Fibroblast of pulmonary artery (primary cell): ENCODE measurements at regions not wholly inside any gene's neighbourhood (a gene's known extent, or its start where the extent isn't known, plus 50 kb on each side); places are given as distances from the start of the nearest gene placed in this dataset.

Experiments used
- DNase-seq: peaks from one replicate; pipeline ENCODE4 v3.0.0-alpha.2; 2010; ENCODE audit warnings: low read depth
- H3K4me3 ChIP-seq: replicated peaks from 2 replicates; pipeline ENCODE4 v1.5.1; 2011; ENCODE audit warnings: low read depth, mild to moderate bottlenecking, control low read depth, low read length, moderate library complexity
- TF ChIP-seq, protein P1 (sequence below): IDR thresholded peaks from 2 replicates; pipeline ENCODE4 v1.5.1; 2011; ENCODE audit warnings: mild to moderate bottlenecking, control low read depth, low read length, inconsistent platforms; ENCODE audit errors: missing control alignments

DNA sequence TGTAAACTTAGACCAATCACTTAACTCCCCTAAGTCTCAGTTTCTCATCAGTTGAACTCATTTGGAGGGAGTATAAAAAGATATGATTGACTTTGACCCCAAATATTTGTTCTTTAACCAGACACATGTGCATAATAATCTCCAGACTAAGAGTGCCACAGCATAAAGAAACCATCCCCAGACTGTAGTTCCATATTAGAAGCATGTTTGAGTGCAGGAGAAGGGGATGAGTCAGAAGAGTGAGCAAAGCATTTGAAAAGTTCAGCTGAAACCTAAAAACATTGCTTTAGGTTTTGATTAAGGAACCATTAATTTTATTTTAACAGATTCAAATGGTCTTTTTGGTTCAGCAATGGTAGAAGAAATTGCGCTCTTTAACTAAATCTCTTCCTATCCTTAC lies 654.8 kb downstream of the UTRN start:
- DNase-seq: no peak
- TF ChIP-seq, protein P1, sequence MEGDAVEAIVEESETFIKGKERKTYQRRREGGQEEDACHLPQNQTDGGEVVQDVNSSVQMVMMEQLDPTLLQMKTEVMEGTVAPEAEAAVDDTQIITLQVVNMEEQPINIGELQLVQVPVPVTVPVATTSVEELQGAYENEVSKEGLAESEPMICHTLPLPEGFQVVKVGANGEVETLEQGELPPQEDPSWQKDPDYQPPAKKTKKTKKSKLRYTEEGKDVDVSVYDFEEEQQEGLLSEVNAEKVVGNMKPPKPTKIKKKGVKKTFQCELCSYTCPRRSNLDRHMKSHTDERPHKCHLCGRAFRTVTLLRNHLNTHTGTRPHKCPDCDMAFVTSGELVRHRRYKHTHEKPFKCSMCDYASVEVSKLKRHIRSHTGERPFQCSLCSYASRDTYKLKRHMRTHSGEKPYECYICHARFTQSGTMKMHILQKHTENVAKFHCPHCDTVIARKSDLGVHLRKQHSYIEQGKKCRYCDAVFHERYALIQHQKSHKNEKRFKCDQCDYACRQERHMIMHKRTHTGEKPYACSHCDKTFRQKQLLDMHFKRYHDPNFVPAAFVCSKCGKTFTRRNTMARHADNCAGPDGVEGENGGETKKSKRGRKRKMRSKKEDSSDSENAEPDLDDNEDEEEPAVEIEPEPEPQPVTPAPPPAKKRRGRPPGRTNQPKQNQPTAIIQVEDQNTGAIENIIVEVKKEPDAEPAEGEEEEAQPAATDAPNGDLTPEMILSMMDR: no peak
- H3K4me3 ChIP-seq: no peak overlapping the region

DNA sequence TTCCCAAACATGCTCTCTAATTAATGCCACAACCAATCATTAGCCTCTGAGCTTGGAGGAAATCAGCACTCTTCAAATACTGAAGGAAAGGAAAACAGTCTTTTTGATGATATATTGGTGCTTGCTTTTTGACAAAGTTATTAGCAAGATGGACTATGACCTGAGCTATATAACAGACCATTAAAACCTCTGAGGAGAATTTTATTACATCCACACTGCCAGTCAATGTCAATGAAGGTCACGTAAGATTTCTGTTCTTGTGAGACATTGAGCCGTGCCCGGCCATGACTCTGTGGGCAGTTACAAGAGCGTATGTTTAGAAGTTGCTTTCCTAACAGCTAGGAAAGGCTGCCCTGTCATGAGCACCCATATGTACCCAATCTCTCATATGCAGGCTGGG lies 659.0 kb downstream of the UTRN start:
- H3K4me3 ChIP-seq: no peak overlapping the region
- TF ChIP-seq, protein P1: no peak
- DNase-seq: no peak

DNA sequence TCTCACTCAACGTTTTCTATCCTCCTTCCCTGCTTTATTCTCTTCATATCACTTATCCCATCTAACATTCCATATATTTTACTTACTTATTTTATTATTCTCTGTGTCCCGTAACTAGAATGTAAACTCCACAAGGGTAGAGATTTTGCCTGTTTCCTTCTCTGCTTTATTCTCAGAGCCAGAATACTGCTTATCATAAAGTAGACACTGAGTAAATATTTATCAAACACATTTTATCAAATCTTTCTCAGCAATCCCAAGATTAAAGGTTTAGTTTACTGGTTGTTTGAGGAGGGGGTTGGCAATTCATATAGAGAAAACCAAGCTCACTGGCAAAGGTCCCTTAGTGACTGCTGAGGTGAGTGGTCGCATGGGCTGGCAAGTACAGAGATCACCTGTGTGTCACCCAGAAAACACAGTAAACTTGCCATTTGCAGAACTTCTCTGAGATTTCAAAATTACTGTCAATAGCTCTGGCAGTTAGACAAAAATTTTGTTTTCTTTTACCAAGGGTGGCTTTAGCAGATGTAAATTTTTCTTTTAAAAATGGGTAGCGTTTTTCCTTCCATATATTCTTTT lies 662.4 kb downstream of the UTRN start:
- DNase-seq: no peak
- no peak overlapping the region for H3K4me3 ChIP-seq
- TF ChIP-seq, protein P1: no peak

DNA sequence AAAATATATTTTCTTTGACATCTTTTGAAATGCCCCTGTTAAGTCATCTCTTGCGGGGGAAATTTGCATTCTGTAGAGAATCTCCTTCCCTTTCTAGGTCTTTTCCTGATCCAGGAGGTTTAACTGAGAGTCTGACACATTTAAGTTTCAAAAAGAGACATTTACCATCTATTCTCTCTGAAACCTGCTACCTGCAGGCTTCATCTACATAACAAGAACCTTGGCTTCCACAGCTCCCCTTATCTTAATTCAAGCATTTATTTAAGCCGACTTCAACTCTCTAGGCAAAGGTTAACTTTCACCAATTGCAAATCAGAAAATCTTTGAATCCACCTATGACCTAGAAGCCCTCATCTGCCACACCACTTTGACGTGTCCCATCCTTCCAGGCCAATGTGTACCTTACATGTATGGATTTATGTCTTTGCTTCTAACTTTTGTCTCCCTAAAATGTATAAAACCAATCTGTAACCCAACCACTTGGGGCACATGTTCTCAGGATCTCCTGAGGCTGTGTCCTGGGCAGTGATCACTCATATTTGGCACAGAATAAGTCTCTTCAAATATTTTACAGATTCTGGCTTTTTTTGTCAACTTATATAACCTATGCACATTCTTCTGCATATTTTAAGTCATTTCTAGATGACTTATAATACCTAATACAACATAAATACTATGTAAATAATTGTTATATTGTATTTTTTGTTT lies 666.7 kb downstream of the UTRN start:
- no peak for DNase-seq
- TF ChIP-seq, protein P1: no peak
- H3K4me3 ChIP-seq: no peak overlapping the region

DNA sequence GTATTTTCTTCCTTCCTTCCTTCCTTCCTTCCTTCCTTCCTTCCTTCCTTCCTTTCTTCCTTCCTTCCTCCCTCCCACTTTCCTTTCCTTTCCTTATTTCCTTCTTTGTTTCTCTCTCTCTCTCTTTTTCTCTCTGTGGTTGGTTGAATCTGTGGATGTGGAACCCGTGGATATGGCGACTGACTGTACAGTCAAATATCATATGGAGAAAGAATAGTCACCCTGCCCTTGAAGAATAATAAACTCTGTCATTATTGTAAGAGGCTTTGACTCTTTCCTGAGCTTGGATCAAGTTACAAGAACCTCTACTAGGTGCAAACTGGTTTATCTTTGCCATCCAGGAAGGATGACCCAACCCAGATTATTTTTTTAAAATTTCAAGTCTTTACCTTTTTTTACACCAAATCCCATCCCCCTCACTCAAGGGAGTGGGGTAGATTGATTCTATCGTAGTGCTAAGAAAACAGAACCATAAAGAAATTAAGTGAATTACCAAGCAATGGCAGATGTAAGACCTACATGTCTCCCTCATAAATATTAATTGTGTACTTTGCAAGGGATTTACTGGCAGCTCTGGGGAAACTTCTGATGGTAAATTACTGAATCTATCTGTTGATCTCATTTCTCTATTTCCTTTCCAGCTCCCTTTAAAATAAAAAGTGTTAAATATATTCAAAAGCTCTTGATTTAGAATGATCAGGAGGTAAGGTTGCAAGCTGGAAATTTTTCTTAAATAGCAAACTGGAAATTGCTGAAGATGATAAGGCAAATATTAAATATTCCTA lies 667.5 kb downstream of the UTRN start:
- H3K4me3 ChIP-seq: no peak overlapping the region
- no peak for DNase-seq
- TF ChIP-seq, protein P1: no peak

DNA sequence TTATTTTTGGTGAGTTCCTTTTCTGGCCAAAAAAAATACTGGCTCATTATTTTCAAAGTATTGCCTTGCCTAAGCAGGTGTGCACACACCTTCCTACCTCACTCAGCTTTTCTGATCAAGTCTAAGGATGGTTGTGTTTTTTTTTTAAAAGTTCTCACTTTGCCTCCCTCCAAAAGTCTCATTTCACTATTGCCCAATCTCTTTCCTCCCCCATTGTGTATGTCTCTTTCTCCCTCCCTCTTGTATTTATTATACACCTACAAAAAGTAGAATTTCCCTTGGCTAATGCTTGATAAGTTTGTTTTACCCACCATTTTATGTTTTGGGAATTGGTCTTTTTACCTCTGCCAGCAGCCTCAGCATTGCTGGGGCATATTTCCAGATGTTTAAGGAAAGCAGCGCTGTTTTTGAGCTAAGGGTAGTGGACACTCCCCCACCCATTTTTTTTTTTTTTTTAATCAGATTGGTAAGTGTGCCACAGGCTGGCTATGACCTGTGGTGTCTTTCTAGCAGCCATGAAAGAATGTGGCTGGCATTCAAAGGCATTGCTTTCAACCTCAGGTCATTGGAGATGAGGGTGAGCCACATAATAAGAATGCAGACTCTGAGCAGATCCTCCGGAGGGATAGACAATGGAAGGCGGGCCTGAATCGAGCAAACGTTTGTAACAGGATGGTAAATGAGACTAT lies 668.6 kb downstream of the UTRN start:
- H3K4me3 ChIP-seq: no peak overlapping the region
- peak; percentile 64 for DNase-seq
- TF ChIP-seq, protein P1: no peak
